Astrocyte (in vitro differentiated cells and primary cell): ENCODE measurements at regions not wholly inside any gene's neighbourhood (a gene's known extent, or its start where the extent isn't known, plus 50 kb on each side); places are given as distances from the start of the nearest gene placed in this dataset.

ENCODE experiments used
- DNase-seq: peaks from one replicate; pipeline ENCODE4 v3.0.0-alpha.2; 2010; ENCODE audit warnings: low read depth
- FAIRE-seq: peaks from 2 replicates; lab custom pipeline; 2011; peaks lifted over from hg19 to GRCh38; lab: Jason Lieb, UNC
- H2AFZ ChIP-seq: 2 replicates; pipeline ENCODE4 v1.6.0; 2012; ENCODE audit warnings: low read depth, low read length, inconsistent platforms
- H3K27ac ChIP-seq: 2 replicates; pipeline ENCODE4 v1.5.1; 2011; ENCODE audit warnings: low read depth, low read length, inconsistent platforms
- H3K27me3 ChIP-seq: 2 replicates; pipeline ENCODE4 v1.6.0; 2011; ENCODE audit warnings: low read length, inconsistent platforms; ENCODE audit not compliant: insufficient read depth
- H3K36me3 ChIP-seq: 2 replicates; pipeline ENCODE4 v1.5.1; 2011; ENCODE audit warnings: low read length, inconsistent platforms; ENCODE audit not compliant: insufficient read depth
- H3K4me1 ChIP-seq: 2 replicates; pipeline ENCODE4 v1.5.1; 2011; ENCODE audit warnings: low read length, inconsistent platforms; ENCODE audit not compliant: insufficient read depth
- H3K4me2 ChIP-seq: 2 replicates; pipeline ENCODE4 v1.6.0; 2012; ENCODE audit warnings: low read length, inconsistent platforms
- H3K4me3 ChIP-seq: 2 replicates; pipeline ENCODE4 v1.5.1; 2011; ENCODE audit warnings: low read depth, mild to moderate bottlenecking, low read length, inconsistent platforms; ENCODE audit not compliant: insufficient read depth
- H3K79me2 ChIP-seq: 2 replicates; pipeline ENCODE4 v1.6.0; 2012; ENCODE audit warnings: mild to moderate bottlenecking, low read length, inconsistent platforms; ENCODE audit not compliant: insufficient read depth
- H3K9ac ChIP-seq: 2 replicates; pipeline ENCODE4 v1.6.0; 2012; ENCODE audit warnings: mild to moderate bottlenecking, low read length, inconsistent platforms
- H3K9me3 ChIP-seq: 2 replicates; pipeline ENCODE4 v1.5.1; 2012; ENCODE audit warnings: low read depth, mild to moderate bottlenecking, low read length, inconsistent platforms; ENCODE audit not compliant: insufficient read depth
- H4K20me1 ChIP-seq: 2 replicates; pipeline ENCODE4 v1.6.0; 2012; ENCODE audit warnings: low read length, inconsistent platforms; ENCODE audit not compliant: insufficient read depth
- H3K27ac Mint-ChIP-seq: one replicate; pipeline ENCODE4 v1.8.0; 2021; ENCODE audit warnings: mild to moderate bottlenecking, mixed read lengths; ENCODE audit not compliant: unreplicated experiment
- H3K27me3 Mint-ChIP-seq: one replicate; pipeline ENCODE4 v1.8.0; 2021; ENCODE audit warnings: low read depth, mixed read lengths; ENCODE audit not compliant: unreplicated experiment
- H3K36me3 Mint-ChIP-seq: one replicate; pipeline ENCODE4 v1.8.0; 2021; ENCODE audit warnings: low read depth, mixed read lengths; ENCODE audit not compliant: unreplicated experiment
- H3K4me1 Mint-ChIP-seq: one replicate; pipeline ENCODE4 v1.8.0; 2021; ENCODE audit warnings: low read depth, mixed read lengths; ENCODE audit not compliant: unreplicated experiment
- H3K4me3 Mint-ChIP-seq: one replicate; pipeline ENCODE4 v1.8.0; 2021; ENCODE audit warnings: mild to moderate bottlenecking, moderate library complexity, mixed read lengths; ENCODE audit not compliant: unreplicated experiment
- H3K9me3 Mint-ChIP-seq: one replicate; pipeline ENCODE4 v1.8.0; 2021; ENCODE audit warnings: mild to moderate bottlenecking, mixed read lengths; ENCODE audit not compliant: unreplicated experiment
- CTCF ChIP-seq: IDR thresholded peaks from 2 replicates; pipeline ENCODE4 v1.5.1; 2011; ENCODE audit warnings: low read depth, mild to moderate bottlenecking, inconsistent platforms, low read length, moderate library complexity; ENCODE audit not compliant: insufficient read depth
- EZH2 ChIP-seq: IDR thresholded peaks from 2 replicates; pipeline ENCODE4 v1.6.1; 2012; ENCODE audit warnings: mild to moderate bottlenecking, low read length, inconsistent platforms; ENCODE audit not compliant: insufficient read depth

GRCh38 chr15:96421178-96421601 is 90.7 kb downstream of the NR2F2 start:
- peaks cover 75% of the 10 kb centered on the region for H3K27me3 Mint-ChIP-seq
- no peak overlapping the region for H3K9ac ChIP-seq
- no peak overlapping the region for H2AFZ ChIP-seq
- H3K9me3 Mint-ChIP-seq, result no peaks in the 10 kb centered on the region
- no peak overlapping the region for H3K27ac Mint-ChIP-seq
- no peaks in the 10 kb centered on the region for H3K36me3 Mint-ChIP-seq
- no peak overlapping the region for H3K27ac ChIP-seq
- H3K36me3 ChIP-seq, result no peaks in the 10 kb centered on the region
- no peaks in the 10 kb centered on the region for H3K4me1 ChIP-seq
- peaks cover 54% of the 10 kb centered on the region for H3K27me3 ChIP-seq
- H3K4me3 ChIP-seq, result no peak overlapping the region
- DNase-seq, result peak; percentile 54
- TF ChIP-seq CTCF (no peak), EZH2 (no peak)
- H3K4me2 ChIP-seq, result peak overlapping the region; percentile 65
- H3K4me1 Mint-ChIP-seq, result no peaks in the 10 kb centered on the region
- H3K79me2 ChIP-seq, result no peaks in the 10 kb centered on the region
- H3K9me3 ChIP-seq, result no peaks in the 10 kb centered on the region
- no peak for FAIRE-seq
- no peaks in the 10 kb centered on the region for H4K20me1 ChIP-seq
- H3K4me3 Mint-ChIP-seq, result no peak overlapping the region

- H3K27ac Mint-ChIP-seq, result no peak overlapping the region
- Histone ChIP-seq H2AFZ (no peak overlapping the region), H3K79me2 (no peaks in the 10 kb centered on the region), H3K27me3 (peaks cover 45% of the 10 kb centered on the region), H3K9ac (no peak overlapping the region), H3K9me3 (no peaks in the 10 kb centered on the region), H3K36me3 (no peaks in the 10 kb centered on the region), H3K27ac (no peak overlapping the region), H3K4me3 (no peak overlapping the region), H3K4me2 (no peak overlapping the region), H3K4me1 (no peaks in the 10 kb centered on the region), H4K20me1 (no peaks in the 10 kb centered on the region)
- no peaks in the 10 kb centered on the region for H3K36me3 Mint-ChIP-seq
- no peaks in the 10 kb centered on the region for H3K4me1 Mint-ChIP-seq
- TF ChIP-seq EZH2 (no peak), CTCF (no peak)
- H3K4me3 Mint-ChIP-seq, result no peak overlapping the region
- no peak for DNase-seq
- no peaks in the 10 kb centered on the region for H3K9me3 Mint-ChIP-seq
- H3K27me3 Mint-ChIP-seq, result peaks cover 74% of the 10 kb centered on the region
- FAIRE-seq, result no peak
Observed at GRCh38 chr15:96422125-96422524, 91.6 kb downstream of the NR2F2 start.

- no peak overlapping the region for H3K4me2 ChIP-seq
- no peaks in the 10 kb centered on the region for H3K79me2 ChIP-seq
- Mint-ChIP-seq H3K27ac (no peak overlapping the region), H3K4me1 (no peaks in the 10 kb centered on the region), H3K4me3 (no peak overlapping the region), H3K36me3 (no peaks in the 10 kb centered on the region), H3K27me3 (peaks cover 48% of the 10 kb centered on the region), H3K9me3 (no peaks in the 10 kb centered on the region)
- FAIRE-seq, result no peak
- peaks cover 21% of the 10 kb centered on the region for H3K27me3 ChIP-seq
- TF ChIP-seq EZH2 (no peak), CTCF (no peak)
- H2AFZ ChIP-seq, result no peak overlapping the region
- no peak overlapping the region for H3K4me3 ChIP-seq
- H3K4me1 ChIP-seq, result peaks cover 4% of the 10 kb centered on the region
- no peak overlapping the region for H3K9ac ChIP-seq
- H4K20me1 ChIP-seq, result no peaks in the 10 kb centered on the region
- H3K36me3 ChIP-seq, result no peaks in the 10 kb centered on the region
- no peaks in the 10 kb centered on the region for H3K9me3 ChIP-seq
- no peak for DNase-seq
- H3K27ac ChIP-seq, result no peak overlapping the region
Observed at GRCh38 chr15:96424674-96425073, 94.2 kb downstream of the NR2F2 start.
